RWPE1 (cell line): ENCODE measurements at regions not wholly inside any gene's neighbourhood (a gene's known extent, or its start where the extent isn't known, plus 50 kb on each side); places are given as distances from the start of the nearest gene placed in this dataset.

Experiments
- CTCF ChIA-PET: fragments of 350-600 bp; sonication (Branson Sonifier 250); formaldehyde crosslinking; extraction: SDS; loops from one replicate; lab custom pipeline; 2021; lab: Yijun Ruan, JAX
- POLR2A ChIA-PET: fragments of 400-600 bp; formaldehyde crosslinking; extraction: SDS; loops from one replicate; lab custom pipeline; 2020; ENCODE audit warnings: antibody characterized with exemption; ENCODE audit not compliant: low non-redundant PET; lab: Yijun Ruan, JAX
- DNase-seq: peaks from one replicate; pipeline ENCODE4 v3.0.0; 2012; ENCODE audit warnings: low spot score
- H3K27ac ChIP-seq: fragments of 450-650 bp; 2 replicates; pipeline ENCODE4 v1.5.1; 2017
- CTCF ChIP-seq: fragments of 450-650 bp; conservative IDR thresholded peaks from 2 replicates; pipeline ENCODE4 v1.5.1; 2017; ENCODE audit warnings: low read depth, mild to moderate bottlenecking

- TF ChIP-seq CTCF: no peak
- DNase-seq: no peak
- POLR2A ChIA-PET: no interaction called here
- CTCF ChIA-PET: no interaction called here
- no peak overlapping the region for H3K27ac ChIP-seq
Observed at GRCh38 chr13:57352114-57352513, 185.1 kb downstream of the PRR20E start.

- DNase-seq: no peak
- POLR2A ChIA-PET: no interaction called here
Observed at GRCh38 chr13:57353831-57354230, 186.8 kb downstream of the PRR20E start.

DNA sequence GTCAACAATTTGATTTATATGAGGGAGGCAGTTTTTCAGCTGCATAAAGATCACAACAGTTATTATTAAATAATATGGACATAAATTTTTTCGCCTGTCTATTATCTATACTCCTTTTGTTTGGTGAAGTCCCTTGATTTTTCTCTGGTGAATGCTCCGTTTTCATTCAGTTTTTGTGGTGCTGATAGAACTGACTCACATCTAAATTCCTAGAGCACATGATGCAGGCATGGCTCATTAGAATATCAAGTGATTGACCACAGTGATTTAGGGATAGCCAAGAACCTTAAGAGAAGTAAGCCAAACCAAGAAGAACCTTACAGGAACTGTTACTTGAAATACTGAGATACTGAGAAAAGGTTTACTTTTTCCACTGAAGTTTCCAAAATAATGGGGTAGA, 208.9 kb downstream of the PRR20E start:
- no peak for DNase-seq
- TF ChIP-seq CTCF: no peak
- no peak overlapping the region for H3K27ac ChIP-seq
- CTCF ChIA-PET: no interaction called here
- POLR2A ChIA-PET: no interaction called here

More at GRCh38 chr13:57353831-57354230, 186.8 kb downstream of the PRR20E start:
- TF ChIP-seq CTCF: no peak
- no peak overlapping the region for H3K27ac ChIP-seq
- CTCF ChIA-PET: no interaction called here

GRCh38 chr13:57408312-57408711, 223.2 kb upstream of the PCDH17 start:
- CTCF ChIA-PET: no interaction called here
- no peak for DNase-seq
- no peak for TF ChIP-seq CTCF
- POLR2A ChIA-PET: no interaction called here
- H3K27ac ChIP-seq: no peak overlapping the region

GRCh38 chr13:57409121-57409520, 222.4 kb upstream of the PCDH17 start:
- POLR2A ChIA-PET: no interaction called here
- no peak overlapping the region for H3K27ac ChIP-seq
- no peak for TF ChIP-seq CTCF
- CTCF ChIA-PET: no interaction called here
- no peak for DNase-seq

- no peak for DNase-seq
- TF ChIP-seq CTCF: no peak
- ChIA-PET POLR2A (no interaction called here), CTCF (no interaction called here)
- H3K27ac ChIP-seq: no peak overlapping the region
Observed at GRCh38 chr13:57409656-57410055, 221.9 kb upstream of the PCDH17 start.
